ENCODE measurements at regions not wholly inside any gene's neighbourhood (a gene's known extent, or its start where the extent isn't known, plus 50 kb on each side); places are given as distances from the start of the nearest gene placed in this dataset.
A peak's percentile ranks its signal among the peaks of the same experiment; 100 is the strongest.

GRCh38 chr5:172575816-172576545 is 65.1 kb upstream of the NEURL1B start:
- Histone ChIP-seq H3K27ac (ENCODE audit: low read depth, low read length) (no peak overlapping the region), H4K8ac (ENCODE audit: extremely low read depth, insufficient read depth, low read length) (peak overlapping the region; percentile 76; the same call in 1 of the 2 replicates), H3K79me2 (ENCODE audit: control insufficient read depth in 1 of 2, insufficient read depth in 2 of 2, low read length in 2 of 2) (no peaks in the 10 kb centered on the region), H2AK5ac (ENCODE audit: low read depth, low read length) (no peak overlapping the region), H2BK5ac (ENCODE audit: low read depth, low read length) (no peak overlapping the region; the same call in 1 of the 2 replicates), H3K9me3 (ENCODE audit: insufficient read depth in 2 of 2, low read depth in 1 of 2, low read length in 1 of 2) (no peaks in the 10 kb centered on the region; a peak in 1 of 4 replicates), H4K91ac (replicated peaks; ENCODE audit: insufficient read length, low read length) (no peak overlapping the region), H3K4me1 (replicated peaks in 1 of 4; ENCODE audit: control insufficient read depth in 3 of 4, insufficient read depth in 4 of 4, low read length in 3 of 4) (peaks cover 0 to 23% (median 16%) of the 10 kb centered on the region in 4 experiments; a peak in 6 of 7 replicates), H3K9ac (replicated peaks in 1 of 4; ENCODE audit: extremely low read depth in 1 of 4, low read depth in 3 of 4, low read length in 3 of 4) (no peak overlapping the region), H2BK12ac (ENCODE audit: low read depth, low read length) (peak overlapping the region; percentile 50; the same call in 1 of the 2 replicates), H4K5ac (ENCODE audit: insufficient read length, low read depth, low read length) (no peak overlapping the region), H3K36me3 (ENCODE audit: control insufficient read depth in 2 of 4, insufficient read depth in 4 of 4, low read length in 3 of 4) (no peaks in the 10 kb centered on the region), H3K23me2 (ENCODE audit: low read depth, low read length) (no peaks in the 10 kb centered on the region), H3K56ac (replicated peaks; ENCODE audit: insufficient read length, low read depth, low read length) (no peak overlapping the region), H4K20me1 (replicated peaks in 1 of 2; ENCODE audit: control insufficient read depth in 1 of 2, insufficient read depth in 2 of 2, low read length in 2 of 2) (peaks cover 0 to 2% of the 10 kb centered on the region in 2 experiments), H3K23ac (ENCODE audit: insufficient read length) (no peak overlapping the region), H2BK120ac (replicated peaks; ENCODE audit: low read depth, low read length) (no peak overlapping the region), H3K79me1 (ENCODE audit: low read depth, low read length) (no peaks in the 10 kb centered on the region), H3K27me3 (replicated peaks in 1 of 4; ENCODE audit: control insufficient read depth in 3 of 4, extremely low read depth in 1 of 4, insufficient read depth in 3 of 4, low read length in 3 of 4) (no peaks in the 10 kb centered on the region; a peak in 1 of 7 replicates), H3K4me3 (ENCODE audit: extremely low read depth in 1 of 4, insufficient read depth in 2 of 4, low read depth in 3 of 4, low read length in 4 of 4) (no peak overlapping the region), H3K18ac (ENCODE audit: extremely low read depth, low read length) (peak overlapping the region; percentile 19; the same call in 1 of the 2 replicates), H3K14ac (ENCODE audit: insufficient read length) (no peak overlapping the region), H3K4me2 (ENCODE audit: insufficient read depth in 1 of 2, low read depth in 2 of 2, low read length in 2 of 2) (no peak overlapping the region), H2BK20ac (ENCODE audit: low read length) (0 out of 2 replicates have a peak overlapping the region, but pooled peaks have one; percentile 32), H2AFZ (ENCODE audit: low read length) (no peak overlapping the region), H3K4ac (replicated peaks; ENCODE audit: insufficient read length, low read depth, low read length) (no peak overlapping the region), H2BK15ac (ENCODE audit: low read length) (peak overlapping the region; percentile 46; the same call in 1 of the 2 replicates)
- ChIA-PET POLR2A (ENCODE audit: partially characterized antibody) (no interaction called here), CTCF (ENCODE audit: partially characterized antibody) (interaction anchor here (0.7 to 1.6 kb wide), 4 partner anchors 11 to 221 kb away, joined by 3 to 6 read pairs (median 3); no protein-coding TSS in a partner anchor)
- FAIRE-seq (no peak), DNase-seq (ENCODE audit: low read depth in 1 of 2, low spot score in 2 of 2) (no peak)
- 90% methylated on average over 10 of the region's 10 CpGs; no CpG with 5 or more reads in 1 of the 2 experiments for WGBS, 2 experiments (ENCODE audit: extremely low coverage in 1 of 2, insufficient coverage in 1 of 2, insufficient read length in 1 of 2, insufficient replicate concordance in 2 of 2, low coverage in 1 of 2, low lambda C conversion rate in 2 of 2, missing lambda C conversion rate in 1 of 2)
- TF ChIP-seq KDM4A (IDR thresholded peaks at IDR 0.05; ENCODE audit: low read depth, low read length, severe bottlenecking), result no peak
- TF ChIP-seq MAX (IDR thresholded peaks at IDR 0.05), result peak; percentile 41
- no peak for TF ChIP-seq TAF1 (IDR thresholded peaks at IDR 0.05; ENCODE audit: low read depth, low read length)

Measured in H1 (cell line).